ENCODE measurements at regions not wholly inside any gene's neighbourhood (a gene's known extent, or its start where the extent isn't known, plus 50 kb on each side); places are given as distances from the start of the nearest gene placed in this dataset.

DNA sequence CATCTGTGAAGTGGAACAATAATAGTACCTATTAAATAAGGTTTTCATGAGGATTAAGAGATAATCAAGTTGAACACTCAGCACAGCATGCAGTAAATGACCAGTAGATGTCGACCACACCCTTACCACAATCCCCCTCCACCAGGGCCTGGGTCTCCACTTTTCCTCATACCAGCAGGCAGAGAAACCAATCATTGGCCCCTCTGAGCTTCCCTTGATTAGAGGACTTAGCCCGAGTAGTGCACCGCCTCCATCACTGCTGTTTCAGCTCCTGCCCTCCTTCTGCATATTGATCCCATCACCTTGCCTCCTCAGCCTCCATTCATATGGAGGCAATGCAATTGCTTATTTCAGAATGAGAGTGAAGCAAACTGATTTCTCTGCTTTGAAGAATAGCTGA lies 96.5 kb upstream of the CDH11 start:
- H4K20me1 ChIP-seq (ENCODE audit: insufficient read depth, low read depth, low read length): no peaks in the 10 kb centered on the region
- no peaks in the 10 kb centered on the region for H3K27me3 ChIP-seq (ENCODE audit: low read length)
- H3K27ac ChIP-seq (ENCODE audit: low read length): no peak overlapping the region
- H3K9ac ChIP-seq (ENCODE audit: low read length): no peak overlapping the region
- DNase-seq: no peak
- H3K9me2 ChIP-seq (replicated peaks; ENCODE audit: insufficient read depth, low read length): 0 out of 2 replicates have a peak, but pooled peaks cover 4% of the 10 kb centered on the region
- no peak overlapping the region for H2AFZ ChIP-seq (ENCODE audit: low read length)
- no peaks in the 10 kb centered on the region for H3K4me1 ChIP-seq (ENCODE audit: low read length)
- H3K9me3 ChIP-seq (ENCODE audit: low read length): no peaks in the 10 kb centered on the region
- no peaks in the 10 kb centered on the region for H3K36me3 ChIP-seq (ENCODE audit: insufficient read depth, low read length)
- no peak overlapping the region for H3K4me2 ChIP-seq (ENCODE audit: low read depth, low read length, poor library complexity, severe bottlenecking)
- H3K4me3 ChIP-seq (ENCODE audit: low read length): no peak overlapping the region
- no peaks in the 10 kb centered on the region for H3K79me2 ChIP-seq (ENCODE audit: low read length)

GRCh38 chr16:65213866-65214595 lies 92.2 kb upstream of the CDH11 start:
- Histone ChIP-seq H3K9me2 (replicated peaks; ENCODE audit: insufficient read depth, low read length) (0 out of 2 replicates have a peak, but pooled peaks cover 4% of the 10 kb centered on the region), H2AFZ (ENCODE audit: low read length) (no peak overlapping the region), H3K27me3 (ENCODE audit: low read length) (no peaks in the 10 kb centered on the region), H3K4me3 (ENCODE audit: low read length) (no peak overlapping the region), H3K9me3 (ENCODE audit: low read length) (no peaks in the 10 kb centered on the region), H3K9ac (ENCODE audit: low read length) (no peak overlapping the region), H3K79me2 (ENCODE audit: low read length) (no peaks in the 10 kb centered on the region), H3K4me1 (ENCODE audit: low read length) (no peaks in the 10 kb centered on the region), H3K36me3 (ENCODE audit: insufficient read depth, low read length) (no peaks in the 10 kb centered on the region), H3K27ac (ENCODE audit: low read length) (no peak overlapping the region), H4K20me1 (ENCODE audit: insufficient read depth, low read depth, low read length) (no peaks in the 10 kb centered on the region), H3K4me2 (ENCODE audit: low read depth, low read length, poor library complexity, severe bottlenecking) (no peak overlapping the region)
- no peak for DNase-seq

DNA sequence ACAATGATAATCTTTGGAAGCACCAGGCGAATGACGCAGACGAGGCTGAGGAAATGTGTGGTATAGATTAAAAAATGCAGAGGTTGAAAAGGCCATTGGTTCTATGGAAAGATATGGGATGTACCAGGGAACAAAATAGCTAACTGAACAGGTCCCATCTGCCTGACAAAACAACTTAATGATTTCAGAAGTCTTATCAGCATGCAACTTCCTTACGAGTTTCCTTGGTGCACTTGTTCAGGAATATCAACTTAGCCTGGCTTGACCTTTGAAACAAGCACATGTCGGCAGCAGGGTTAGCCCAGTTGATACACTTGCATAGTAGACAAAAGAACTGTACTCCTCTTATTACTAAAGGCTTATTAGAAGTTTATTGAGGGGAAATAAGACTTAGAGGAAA lies 90.9 kb upstream of the CDH11 start:
- no peaks in the 10 kb centered on the region for H4K20me1 ChIP-seq (ENCODE audit: insufficient read depth, low read depth, low read length)

DNA sequence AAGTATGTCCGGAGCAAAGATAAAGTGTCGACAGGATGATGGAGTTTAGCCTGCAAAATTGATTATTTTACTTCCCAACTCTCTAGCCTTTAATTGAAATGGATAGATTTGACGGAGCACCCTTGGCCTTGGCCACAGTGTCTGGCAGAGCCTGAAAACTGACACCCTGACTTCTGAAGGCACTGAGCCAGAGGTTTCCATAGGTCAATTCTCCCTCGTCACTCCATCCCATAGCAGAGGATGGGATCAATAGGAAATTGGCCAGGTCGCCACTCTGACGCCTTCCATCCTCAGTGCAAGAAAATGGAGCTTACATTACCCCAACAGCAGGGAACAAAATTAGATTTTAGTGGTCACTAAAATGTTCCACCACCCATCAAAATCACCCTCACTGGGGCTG lies 90.4 kb upstream of the CDH11 start:
- H3K27ac ChIP-seq (ENCODE audit: low read length): no peak overlapping the region
- no peak overlapping the region for H2AFZ ChIP-seq (ENCODE audit: low read length)
- no peaks in the 10 kb centered on the region for H3K79me2 ChIP-seq (ENCODE audit: low read length)
- H3K4me1 ChIP-seq (ENCODE audit: low read length): no peaks in the 10 kb centered on the region
- H3K4me2 ChIP-seq (ENCODE audit: low read depth, low read length, poor library complexity, severe bottlenecking): no peak overlapping the region
- H4K20me1 ChIP-seq (ENCODE audit: insufficient read depth, low read depth, low read length): no peaks in the 10 kb centered on the region
- no peak for DNase-seq
- H3K27me3 ChIP-seq (ENCODE audit: low read length): no peaks in the 10 kb centered on the region
- H3K4me3 ChIP-seq (ENCODE audit: low read length): no peak overlapping the region
- no peaks in the 10 kb centered on the region for H3K36me3 ChIP-seq (ENCODE audit: insufficient read depth, low read length)
- no peak overlapping the region for H3K9ac ChIP-seq (ENCODE audit: low read length)
- no peaks in the 10 kb centered on the region for H3K9me3 ChIP-seq (ENCODE audit: low read length)
- H3K9me2 ChIP-seq (replicated peaks; ENCODE audit: insufficient read depth, low read length): 0 out of 2 replicates have a peak, but pooled peaks cover 4% of the 10 kb centered on the region

More for the DNA sequence above, 90.9 kb upstream of the CDH11 start:
- Histone ChIP-seq H3K27me3 (ENCODE audit: low read length) (no peaks in the 10 kb centered on the region), H3K4me2 (ENCODE audit: low read depth, low read length, poor library complexity, severe bottlenecking) (no peak overlapping the region), H3K9ac (ENCODE audit: low read length) (no peak overlapping the region), H3K4me1 (ENCODE audit: low read length) (no peaks in the 10 kb centered on the region), H2AFZ (ENCODE audit: low read length) (no peak overlapping the region), H3K9me2 (replicated peaks; ENCODE audit: insufficient read depth, low read length) (0 out of 2 replicates have a peak, but pooled peaks cover 4% of the 10 kb centered on the region), H3K36me3 (ENCODE audit: insufficient read depth, low read length) (no peaks in the 10 kb centered on the region), H3K4me3 (ENCODE audit: low read length) (no peak overlapping the region), H3K79me2 (ENCODE audit: low read length) (no peaks in the 10 kb centered on the region), H3K9me3 (ENCODE audit: low read length) (no peaks in the 10 kb centered on the region), H3K27ac (ENCODE audit: low read length) (no peak overlapping the region)
- no peak for DNase-seq

GRCh38 chr16:65202461-65202860 lies 80.6 kb upstream of the CDH11 start:
- H2AFZ ChIP-seq (ENCODE audit: low read length): no peak overlapping the region
- DNase-seq: no peak

GRCh38 chr16:65201511-65201910 lies 79.6 kb upstream of the CDH11 start:
- Histone ChIP-seq H2AFZ (ENCODE audit: low read length) (no peak overlapping the region), H3K27ac (ENCODE audit: low read length) (no peak overlapping the region), H3K36me3 (ENCODE audit: insufficient read depth, low read length) (no peaks in the 10 kb centered on the region), H3K79me2 (ENCODE audit: low read length) (no peaks in the 10 kb centered on the region), H3K9ac (ENCODE audit: low read length) (no peak overlapping the region), H3K4me1 (ENCODE audit: low read length) (no peaks in the 10 kb centered on the region), H3K9me2 (replicated peaks; ENCODE audit: insufficient read depth, low read length) (no peaks in the 10 kb centered on the region), H3K27me3 (ENCODE audit: low read length) (no peaks in the 10 kb centered on the region), H3K9me3 (ENCODE audit: low read length) (no peaks in the 10 kb centered on the region), H4K20me1 (ENCODE audit: insufficient read depth, low read depth, low read length) (no peaks in the 10 kb centered on the region), H3K4me3 (ENCODE audit: low read length) (no peak overlapping the region), H3K4me2 (ENCODE audit: low read depth, low read length, poor library complexity, severe bottlenecking) (no peak overlapping the region)
- DNase-seq: no peak

More at GRCh38 chr16:65202461-65202860, 80.6 kb upstream of the CDH11 start:
- Histone ChIP-seq H3K9ac (ENCODE audit: low read length) (no peak overlapping the region), H3K27ac (ENCODE audit: low read length) (no peak overlapping the region), H3K36me3 (ENCODE audit: insufficient read depth, low read length) (no peaks in the 10 kb centered on the region), H3K79me2 (ENCODE audit: low read length) (no peaks in the 10 kb centered on the region), H3K9me2 (replicated peaks; ENCODE audit: insufficient read depth, low read length) (no peaks in the 10 kb centered on the region), H4K20me1 (ENCODE audit: insufficient read depth, low read depth, low read length) (no peaks in the 10 kb centered on the region), H3K9me3 (ENCODE audit: low read length) (no peaks in the 10 kb centered on the region), H3K27me3 (ENCODE audit: low read length) (no peaks in the 10 kb centered on the region), H3K4me3 (ENCODE audit: low read length) (no peak overlapping the region), H3K4me2 (ENCODE audit: low read depth, low read length, poor library complexity, severe bottlenecking) (no peak overlapping the region), H3K4me1 (ENCODE audit: low read length) (no peaks in the 10 kb centered on the region)

DNA sequence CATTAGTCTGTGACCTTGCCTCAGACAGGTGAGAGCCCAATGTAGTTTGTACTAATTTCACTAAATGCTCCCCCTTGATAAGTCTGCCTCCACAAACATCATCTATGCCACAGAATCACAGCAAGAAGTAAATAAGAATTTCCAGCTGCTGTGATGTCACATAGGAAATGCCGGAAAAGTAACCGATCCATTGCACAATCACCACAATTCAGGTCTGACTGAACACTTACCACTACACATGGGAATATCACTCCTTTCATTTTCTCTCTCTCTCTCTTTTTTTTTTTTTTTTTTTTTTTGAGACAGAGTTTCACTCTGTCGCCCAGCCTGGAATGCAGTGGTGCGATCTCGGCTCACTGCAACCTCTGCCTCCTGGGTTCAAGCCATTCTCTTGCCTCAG lies 79.0 kb upstream of the CDH11 start:
- Histone ChIP-seq H2AFZ (ENCODE audit: low read length) (no peak overlapping the region), H3K4me1 (ENCODE audit: low read length) (no peaks in the 10 kb centered on the region), H3K36me3 (ENCODE audit: insufficient read depth, low read length) (no peaks in the 10 kb centered on the region), H3K79me2 (ENCODE audit: low read length) (no peaks in the 10 kb centered on the region), H3K27me3 (ENCODE audit: low read length) (no peaks in the 10 kb centered on the region), H3K9me2 (replicated peaks; ENCODE audit: insufficient read depth, low read length) (no peaks in the 10 kb centered on the region), H3K9me3 (ENCODE audit: low read length) (no peaks in the 10 kb centered on the region), H3K4me3 (ENCODE audit: low read length) (no peak overlapping the region), H3K4me2 (ENCODE audit: low read depth, low read length, poor library complexity, severe bottlenecking) (no peak overlapping the region), H4K20me1 (ENCODE audit: insufficient read depth, low read depth, low read length) (no peaks in the 10 kb centered on the region), H3K9ac (ENCODE audit: low read length) (no peak overlapping the region), H3K27ac (ENCODE audit: low read length) (no peak overlapping the region)
- no peak for DNase-seq

DNA sequence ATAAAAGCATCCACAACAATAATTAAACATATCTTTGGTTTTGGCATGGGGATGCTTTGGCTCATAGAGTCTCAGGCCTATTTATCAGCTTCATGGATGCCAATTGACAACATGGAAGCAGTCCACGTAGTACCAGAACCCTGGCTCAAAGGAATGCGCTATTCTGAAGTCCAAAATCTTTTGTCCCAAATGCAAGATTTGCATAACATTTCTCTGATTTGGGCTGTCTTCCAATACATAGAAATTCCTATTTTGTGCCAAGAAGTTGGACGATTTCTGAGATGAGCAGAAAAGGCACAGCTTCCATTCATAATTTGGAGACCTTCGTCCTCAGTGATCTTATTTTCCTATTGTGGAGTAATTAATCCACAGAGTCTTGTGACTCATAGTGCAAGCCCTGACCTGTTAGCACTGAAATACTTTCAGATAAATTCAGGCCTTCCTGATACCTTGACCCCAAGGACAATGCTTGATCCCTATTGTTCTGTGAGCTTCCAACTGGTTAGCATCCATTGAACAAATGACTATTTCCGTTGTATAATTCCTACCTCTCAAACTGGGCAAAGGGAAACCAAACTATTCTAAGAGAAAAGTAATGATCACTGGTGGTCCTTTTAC lies 78.4 kb upstream of the CDH11 start:
- no peaks in the 10 kb centered on the region for H3K36me3 ChIP-seq (ENCODE audit: insufficient read depth, low read length)
- H3K27ac ChIP-seq (ENCODE audit: low read length): no peak overlapping the region
- no peaks in the 10 kb centered on the region for H4K20me1 ChIP-seq (ENCODE audit: insufficient read depth, low read depth, low read length)
- H3K9ac ChIP-seq (ENCODE audit: low read length): no peak overlapping the region
- no peaks in the 10 kb centered on the region for H3K79me2 ChIP-seq (ENCODE audit: low read length)
- no peak overlapping the region for H2AFZ ChIP-seq (ENCODE audit: low read length)
- H3K9me3 ChIP-seq (ENCODE audit: low read length): no peaks in the 10 kb centered on the region
- H3K4me1 ChIP-seq (ENCODE audit: low read length): no peaks in the 10 kb centered on the region
- H3K9me2 ChIP-seq (replicated peaks; ENCODE audit: insufficient read depth, low read length): no peaks in the 10 kb centered on the region
- H3K4me2 ChIP-seq (ENCODE audit: low read depth, low read length, poor library complexity, severe bottlenecking): no peak overlapping the region
- H3K4me3 ChIP-seq (ENCODE audit: low read length): no peak overlapping the region
- no peaks in the 10 kb centered on the region for H3K27me3 ChIP-seq (ENCODE audit: low read length)
- no peak for DNase-seq

Data from Karpas-422 (cell line).